Colonic mucosa (tissue), 4 donors: ENCODE measurements at regions not wholly inside any gene's neighbourhood (a gene's known extent, or its start where the extent isn't known, plus 50 kb on each side); places are given as distances from the start of the nearest gene placed in this dataset.

Experiments
- DNase-seq: peaks from one replicate; pipeline ENCODE4 v3.0.0-alpha.2; 2020
- H3K27ac ChIP-seq: fragments of 200-600 bp; one replicate; pipeline ENCODE4 v1.8.0; 2021
- H3K27me3 ChIP-seq: fragments of 200-600 bp; one replicate; pipeline ENCODE4 v1.8.0; 2021
- H3K36me3 ChIP-seq: fragments of 200-600 bp; one replicate; pipeline ENCODE4 v1.8.0; 2021
- H3K4me1 ChIP-seq: fragments of 200-600 bp; one replicate; pipeline ENCODE4 v1.8.0; 2021; ENCODE audit warnings: mild to moderate bottlenecking
- H3K4me3 ChIP-seq: fragments of 200-600 bp; one replicate; pipeline ENCODE4 v1.8.0; 2021
- H3K9ac ChIP-seq, 2 donors: one replicate each; pipeline ENCODE4 v1.7.0; 2013; ENCODE audit warnings: control low read depth in 2 of 2, low read depth in 2 of 2, low read length in 2 of 2
- H3K9me3 ChIP-seq: fragments of 200-600 bp; one replicate; pipeline ENCODE4 v1.8.0; 2021
- CTCF ChIP-seq: fragments of 200-600 bp; IDR thresholded peaks from one replicate; pipeline ENCODE4 v1.8.0; 2022; ENCODE audit warnings: antibody characterized with exemption, mild to moderate bottlenecking
- intact Hi-C: fragments of 100-400 bp; cut with DNase I; formaldehyde crosslinking; loops from one replicate; pipeline ENCODE4 v1.14.1; 2022
- donor health status: healthy.
- donor health status: DM: no; HTN: no; CAD: no.
- donor health status: DM: no; HTN: no; CAD: no.

DNA sequence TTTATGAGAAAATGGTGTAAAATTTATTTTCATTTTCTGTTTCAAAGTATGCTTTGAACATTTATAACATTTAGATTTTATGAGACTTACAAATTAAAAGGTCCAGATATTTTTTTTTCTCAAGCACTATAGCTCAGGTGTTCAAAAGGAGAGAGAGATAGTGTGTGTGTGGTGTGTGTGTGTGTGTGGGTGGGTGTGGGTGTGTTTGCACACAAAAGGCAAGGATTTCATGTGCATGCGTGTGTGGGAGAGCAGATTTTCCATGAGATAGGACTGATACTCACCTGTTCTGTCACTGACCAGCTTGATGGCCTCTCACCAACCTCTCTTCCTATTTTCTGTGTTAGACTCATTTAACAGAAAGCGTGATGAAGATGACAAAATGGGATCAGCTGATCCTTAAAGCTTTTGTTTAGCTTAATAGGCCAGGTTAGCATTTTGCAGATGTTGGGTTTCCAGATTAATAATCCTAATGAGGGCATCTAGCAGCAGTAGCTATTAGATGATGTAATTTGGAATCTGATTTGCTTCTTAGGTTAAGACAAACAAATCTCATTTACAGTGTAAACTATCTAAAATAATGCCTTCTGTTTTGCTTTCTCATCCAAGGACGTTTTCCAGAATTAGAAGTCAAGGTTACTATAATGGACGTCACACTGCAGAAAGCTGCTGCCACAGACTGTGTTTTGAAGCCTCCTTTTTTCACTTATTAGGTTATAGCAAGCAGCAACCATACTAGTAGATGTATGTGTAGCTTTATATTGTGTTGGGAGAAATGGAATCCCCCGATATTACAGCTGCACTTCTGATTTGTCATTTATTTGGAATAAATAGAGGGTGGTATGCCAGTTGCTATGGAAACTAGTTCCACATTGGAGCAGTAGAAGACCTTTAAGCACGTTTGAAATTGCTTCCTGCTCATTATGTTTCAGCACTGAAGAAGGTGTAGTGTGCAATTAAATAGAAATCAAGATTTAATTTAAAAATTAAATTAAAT, 355.6 kb downstream of the TAF11L14 start:
- Histone ChIP-seq H3K4me3 (no peak overlapping the region), H3K4me1 (no peaks in the 10 kb centered on the region), H3K27ac (no peak overlapping the region), H3K9ac (no peak overlapping the region), H3K9me3 (no peaks in the 10 kb centered on the region), H3K27me3 (no peaks in the 10 kb centered on the region), H3K36me3 (no peaks in the 10 kb centered on the region)
- no peak for DNase-seq
- intact Hi-C loops = no loop called here
- no peak for TF ChIP-seq CTCF

DNA sequence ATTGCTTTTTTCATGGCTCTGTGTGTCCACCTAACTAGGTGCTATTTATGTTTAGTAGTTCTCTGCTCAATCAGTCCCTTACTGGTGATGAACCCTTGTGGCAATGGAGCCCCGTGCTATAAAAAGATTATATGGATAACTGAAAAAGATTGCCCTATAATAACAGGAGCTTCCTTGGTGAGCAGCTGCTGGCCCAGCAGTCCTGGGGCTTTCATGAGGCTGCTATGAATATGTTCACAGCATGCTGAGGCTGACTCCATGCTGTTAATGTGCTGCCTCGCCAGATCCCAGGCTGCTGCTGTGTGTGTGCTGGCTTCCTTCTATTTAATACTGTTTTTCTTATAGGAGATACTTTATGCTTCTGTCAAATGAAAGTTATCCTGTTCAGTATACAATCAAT, 357.5 kb downstream of the TAF11L14 start:
- Histone ChIP-seq H3K36me3 (no peaks in the 10 kb centered on the region), H3K9me3 (no peaks in the 10 kb centered on the region), H3K27me3 (no peaks in the 10 kb centered on the region), H3K4me1 (no peaks in the 10 kb centered on the region), H3K27ac (no peak overlapping the region), H3K4me3 (no peak overlapping the region), H3K9ac (no peak overlapping the region)
- TF ChIP-seq CTCF = no peak
- intact Hi-C loops = no loop called here
- DNase-seq = no peak

DNA sequence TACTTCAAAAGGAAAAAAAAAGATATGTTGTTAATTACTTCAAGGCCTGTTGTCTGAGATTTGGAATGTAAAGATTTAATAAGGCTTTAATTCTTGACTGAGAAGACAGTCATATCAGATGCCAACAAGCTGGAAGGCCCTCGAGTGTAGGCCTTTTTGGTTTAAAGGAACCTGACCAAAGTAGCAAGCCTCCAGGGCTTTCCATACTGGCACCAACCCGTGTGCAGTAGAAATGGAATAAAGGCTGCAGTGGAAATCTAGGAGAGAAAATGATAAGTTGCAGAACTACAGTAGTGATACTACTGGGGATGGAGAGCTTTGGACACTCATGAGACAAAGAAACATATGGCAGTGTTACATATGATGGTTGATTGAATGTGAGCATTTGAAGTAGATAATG, 358.0 kb downstream of the TAF11L14 start:
- Histone ChIP-seq H3K27me3 (no peaks in the 10 kb centered on the region), H3K4me3 (no peak overlapping the region), H3K27ac (no peak overlapping the region), H3K36me3 (no peaks in the 10 kb centered on the region), H3K4me1 (no peaks in the 10 kb centered on the region), H3K9me3 (no peaks in the 10 kb centered on the region), H3K9ac (no peak overlapping the region)
- TF ChIP-seq CTCF = no peak
- intact Hi-C loops = no loop called here
- DNase-seq = no peak

DNA sequence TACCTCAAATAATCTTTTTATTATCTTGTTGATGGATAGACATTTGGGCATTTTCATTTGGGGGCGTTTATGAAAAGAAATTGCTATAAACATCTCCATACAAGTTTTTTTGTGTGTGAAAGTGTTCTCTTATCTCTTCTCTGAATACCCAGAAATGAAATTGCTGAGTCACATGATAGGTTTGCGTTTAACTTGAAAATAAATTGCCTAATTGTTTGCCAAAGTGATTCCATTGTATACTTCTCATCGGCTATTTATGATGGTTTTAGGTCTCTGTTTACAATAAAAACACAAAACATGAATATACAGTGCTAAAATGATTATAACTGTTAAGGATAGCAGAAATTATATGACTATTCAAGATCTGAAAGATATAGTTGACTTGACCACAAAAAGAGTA, 361.7 kb downstream of the TAF11L14 start:
- Histone ChIP-seq H3K36me3 (no peaks in the 10 kb centered on the region), H3K9ac (no peak overlapping the region), H3K4me3 (no peak overlapping the region), H3K4me1 (no peaks in the 10 kb centered on the region), H3K27me3 (no peaks in the 10 kb centered on the region), H3K27ac (no peak overlapping the region), H3K9me3 (no peaks in the 10 kb centered on the region)
- no peak for DNase-seq
- intact Hi-C loops = no loop called here
- TF ChIP-seq CTCF = no peak

DNA sequence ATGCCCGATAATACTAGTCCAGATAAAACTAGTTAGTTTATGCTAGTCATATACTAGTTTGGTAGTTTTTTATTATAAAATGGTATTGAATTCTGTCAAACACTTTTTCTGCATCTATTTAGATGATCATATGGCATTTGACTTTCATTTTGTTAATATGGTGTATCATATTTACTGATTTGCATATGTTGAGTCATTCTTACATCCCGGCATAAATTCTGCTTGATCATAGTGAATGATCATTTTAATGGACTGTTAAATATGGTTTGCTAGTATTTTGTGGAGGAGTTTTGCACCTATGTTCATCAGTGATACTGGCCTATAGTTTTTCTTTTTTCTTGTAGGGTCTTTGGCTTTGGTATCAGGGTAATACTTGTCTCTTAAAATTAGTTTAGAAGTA, 365.6 kb downstream of the TAF11L14 start:
- Histone ChIP-seq H3K9ac (no peak overlapping the region), H3K36me3 (no peaks in the 10 kb centered on the region), H3K27me3 (no peaks in the 10 kb centered on the region), H3K4me1 (no peaks in the 10 kb centered on the region), H3K4me3 (no peak overlapping the region), H3K9me3 (no peaks in the 10 kb centered on the region), H3K27ac (no peak overlapping the region)
- TF ChIP-seq CTCF = no peak
- no peak for DNase-seq
- intact Hi-C loops = no loop called here
